Osteoblast (primary cell): ENCODE measurements at regions not wholly inside any gene's neighbourhood (a gene's known extent, or its start where the extent isn't known, plus 50 kb on each side); places are given as distances from the start of the nearest gene placed in this dataset.

Source experiments
- DNase-seq: peaks from one replicate; pipeline ENCODE4 v3.0.0; 2011; ENCODE audit warnings: low spot score, mixed read lengths; ENCODE audit not compliant: insufficient read length; ENCODE audit errors: missing footprints
- H2AFZ ChIP-seq: 2 replicates; pipeline ENCODE4 v1.6.0; 2011; ENCODE audit warnings: mild to moderate bottlenecking, low read length
- H3K27ac ChIP-seq: 2 replicates; pipeline ENCODE4 v1.5.1; 2011; ENCODE audit warnings: mild to moderate bottlenecking, low read depth, low read length, moderate library complexity
- H3K27me3 ChIP-seq: 2 replicates; pipeline ENCODE4 v1.6.0; 2012; ENCODE audit warnings: mild to moderate bottlenecking, control low read depth, inconsistent platforms, low read length, moderate library complexity; ENCODE audit not compliant: insufficient read depth
- H3K36me3 ChIP-seq: 2 replicates; pipeline ENCODE4 v1.5.1; 2011; ENCODE audit warnings: mild to moderate bottlenecking, low read length, control low read depth, moderate library complexity; ENCODE audit not compliant: insufficient read depth
- H3K4me1 ChIP-seq: 2 replicates; pipeline ENCODE4 v1.5.1; 2011; ENCODE audit warnings: mild to moderate bottlenecking, low read length, control low read depth, moderate library complexity; ENCODE audit not compliant: insufficient read depth
- H3K4me2 ChIP-seq: 2 replicates; pipeline ENCODE4 v1.6.0; 2011; ENCODE audit warnings: mild to moderate bottlenecking, low read length; ENCODE audit not compliant: insufficient read depth
- H3K4me3 ChIP-seq: fragments of 200-600 bp; sonication (generic); 3 replicates; pipeline ENCODE4 v1.5.1; 2012; ENCODE audit warnings: mild to moderate bottlenecking, low read length, inconsistent platforms; ENCODE audit not compliant: insufficient read depth
- H3K79me2 ChIP-seq: 2 replicates; pipeline ENCODE4 v1.6.0; 2012; ENCODE audit warnings: mild to moderate bottlenecking, low read length, control low read depth, inconsistent platforms; ENCODE audit not compliant: insufficient read depth
- H3K9me3 ChIP-seq: 2 replicates; pipeline ENCODE4 v1.5.1; 2011; ENCODE audit warnings: low read depth, low read length, control low read depth
- H4K20me1 ChIP-seq: 2 replicates; pipeline ENCODE4 v1.6.0; 2012; ENCODE audit warnings: mild to moderate bottlenecking, low read length, control low read depth; ENCODE audit not compliant: insufficient read depth
- CTCF ChIP-seq: IDR thresholded peaks from 2 replicates; pipeline ENCODE4 v1.5.1; 2011; ENCODE audit warnings: mild to moderate bottlenecking, low read depth, low read length, moderate library complexity; ENCODE audit errors: extremely low read depth

- H3K9me3 ChIP-seq, result no peaks in the 10 kb centered on the region
- no peak overlapping the region for H3K27ac ChIP-seq
- no peaks in the 10 kb centered on the region for H3K27me3 ChIP-seq
- no peaks in the 10 kb centered on the region for H3K36me3 ChIP-seq
- peaks cover 8% of the 10 kb centered on the region for H3K4me1 ChIP-seq
- DNase-seq, result no peak
- TF ChIP-seq CTCF, result no peak
- H4K20me1 ChIP-seq, result no peaks in the 10 kb centered on the region
- no peak overlapping the region for H3K4me3 ChIP-seq
- H2AFZ ChIP-seq, result no peak overlapping the region
- no peak overlapping the region for H3K4me2 ChIP-seq
- no peaks in the 10 kb centered on the region for H3K79me2 ChIP-seq
These were observed 266.6 kb downstream of the PIK3R1 start for GRCh38 chr5:68482199-68482598.

- TF ChIP-seq CTCF, result no peak
- no peaks in the 10 kb centered on the region for H3K27me3 ChIP-seq
- H3K4me1 ChIP-seq, result no peaks in the 10 kb centered on the region
- no peaks in the 10 kb centered on the region for H3K36me3 ChIP-seq
- H4K20me1 ChIP-seq, result no peaks in the 10 kb centered on the region
- no peak overlapping the region for H3K4me2 ChIP-seq
- no peak overlapping the region for H3K4me3 ChIP-seq
- no peak overlapping the region for H2AFZ ChIP-seq
- no peaks in the 10 kb centered on the region for H3K79me2 ChIP-seq
- no peak overlapping the region for H3K27ac ChIP-seq
- no peak for DNase-seq
- H3K9me3 ChIP-seq, result no peaks in the 10 kb centered on the region
These were observed 268.9 kb downstream of the PIK3R1 start for GRCh38 chr5:68484307-68485068.

- DNase-seq, result no peak
- Histone ChIP-seq H3K27ac (no peak overlapping the region), H3K79me2 (no peaks in the 10 kb centered on the region), H4K20me1 (no peaks in the 10 kb centered on the region), H2AFZ (no peak overlapping the region), H3K27me3 (peaks cover 4% of the 10 kb centered on the region), H3K36me3 (no peaks in the 10 kb centered on the region), H3K4me3 (no peak overlapping the region), H3K4me2 (no peak overlapping the region), H3K4me1 (no peaks in the 10 kb centered on the region), H3K9me3 (no peaks in the 10 kb centered on the region)
- no peak for TF ChIP-seq CTCF
These were observed 274.0 kb downstream of the PIK3R1 start for GRCh38 chr5:68489556-68489955.

- TF ChIP-seq CTCF, result no peak
- Histone ChIP-seq H2AFZ (no peak overlapping the region), H4K20me1 (no peaks in the 10 kb centered on the region), H3K79me2 (no peaks in the 10 kb centered on the region), H3K27me3 (peaks cover 4% of the 10 kb centered on the region), H3K4me2 (no peak overlapping the region), H3K27ac (no peak overlapping the region), H3K36me3 (no peaks in the 10 kb centered on the region), H3K4me3 (no peak overlapping the region), H3K4me1 (no peaks in the 10 kb centered on the region), H3K9me3 (no peaks in the 10 kb centered on the region)
- no peak for DNase-seq
These were observed 274.9 kb downstream of the PIK3R1 start for GRCh38 chr5:68490406-68490805.
